ENCODE measurements at regions not wholly inside any gene's neighbourhood (a gene's known extent, or its start where the extent isn't known, plus 50 kb on each side); places are given as distances from the start of the nearest gene placed in this dataset.
"Not testable (repeated sequence)": the region's sequence is repeated elsewhere in the genome, so short reads cannot be mapped to it uniquely, and the experiment has no call there.

- no peak for DNase-seq (ENCODE audit: insufficient read length, low spot score)
- FAIRE-seq, result no peak
- no peak for TF ChIP-seq POU2F2 (IDR thresholded peaks at IDR 0.05; ENCODE audit: low read depth, low read length)
- no peak for TF ChIP-seq TAF1 (IDR thresholded peaks at IDR 0.05; ENCODE audit: low read depth, low read length)
- TF ChIP-seq SPI1 (IDR thresholded peaks at IDR 0.05; ENCODE audit: low read depth, low read length), result no peak
- no peak for TF ChIP-seq POLR2AphosphoS5 (IDR thresholded peaks at IDR 0.05; ENCODE audit: low read depth, low read length)
- TF ChIP-seq PAX5 (IDR thresholded peaks at IDR 0.05; ENCODE audit: insufficient read depth, low read length, severe bottlenecking), result no peak
- TF ChIP-seq POLR2A (IDR thresholded peaks at IDR 0.05; ENCODE audit: low read depth, low read length), result no peak
Observed at GRCh38 chr10:60611291-60611747, 167.0 kb upstream of the CDK1 start.

- FAIRE-seq, result no peak
- TF ChIP-seq POU2F2 (IDR thresholded peaks at IDR 0.05; ENCODE audit: low read depth, low read length) (no peak), POLR2A (IDR thresholded peaks at IDR 0.05; ENCODE audit: low read depth, low read length) (no peak)
- no peak for DNase-seq (ENCODE audit: insufficient read length, low spot score)
Observed at GRCh38 chr10:60607372-60607771, 170.9 kb upstream of the CDK1 start.

GRCh38 chr10:60606343-60607080, 171.8 kb upstream of the CDK1 start:
- FAIRE-seq, result no peak
- TF ChIP-seq POU2F2 (IDR thresholded peaks at IDR 0.05; ENCODE audit: low read depth, low read length), result no peak
- TF ChIP-seq POLR2AphosphoS5 (IDR thresholded peaks at IDR 0.05; ENCODE audit: low read depth, low read length), result no peak
- no peak for TF ChIP-seq POLR2A (IDR thresholded peaks at IDR 0.05; ENCODE audit: low read depth, low read length)
- no peak for TF ChIP-seq PAX5 (IDR thresholded peaks at IDR 0.05; ENCODE audit: insufficient read depth, low read length, severe bottlenecking)
- TF ChIP-seq SPI1 (IDR thresholded peaks at IDR 0.05; ENCODE audit: low read depth, low read length), result no peak
- no peak for TF ChIP-seq TAF1 (IDR thresholded peaks at IDR 0.05; ENCODE audit: low read depth, low read length)
- DNase-seq (ENCODE audit: insufficient read length, low spot score), result no peak

DNA sequence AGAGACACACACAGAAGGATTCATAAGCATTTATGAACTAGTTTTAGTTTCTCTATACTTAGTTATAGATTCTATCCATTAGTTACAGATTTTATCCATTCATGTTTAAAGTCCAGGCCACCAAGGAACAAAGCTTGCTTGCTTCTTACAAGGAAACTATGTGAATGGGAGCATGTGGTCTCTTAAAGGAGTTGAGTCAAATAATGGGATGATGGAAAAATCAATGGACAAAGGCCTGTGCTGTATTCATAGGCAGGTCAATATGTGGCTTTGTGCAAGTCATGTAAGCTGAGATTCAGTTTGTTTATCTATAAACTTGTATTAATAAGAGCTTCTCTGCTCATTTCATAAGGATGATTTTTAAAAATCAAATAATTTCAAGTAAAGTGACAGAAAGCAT, 172.8 kb upstream of the CDK1 start:
- no peak for TF ChIP-seq PAX5 (IDR thresholded peaks at IDR 0.05; ENCODE audit: insufficient read depth, low read length, severe bottlenecking)
- no peak for TF ChIP-seq SPI1 (IDR thresholded peaks at IDR 0.05; ENCODE audit: low read depth, low read length)
- no peak for TF ChIP-seq TAF1 (IDR thresholded peaks at IDR 0.05; ENCODE audit: low read depth, low read length)
- TF ChIP-seq POLR2A (IDR thresholded peaks at IDR 0.05; ENCODE audit: low read depth, low read length), result no peak
- TF ChIP-seq POU2F2 (IDR thresholded peaks at IDR 0.05; ENCODE audit: low read depth, low read length), result no peak
- no peak for TF ChIP-seq POLR2AphosphoS5 (IDR thresholded peaks at IDR 0.05; ENCODE audit: low read depth, low read length)
- DNase-seq (ENCODE audit: insufficient read length, low spot score) (no peak), FAIRE-seq (no peak)

DNA sequence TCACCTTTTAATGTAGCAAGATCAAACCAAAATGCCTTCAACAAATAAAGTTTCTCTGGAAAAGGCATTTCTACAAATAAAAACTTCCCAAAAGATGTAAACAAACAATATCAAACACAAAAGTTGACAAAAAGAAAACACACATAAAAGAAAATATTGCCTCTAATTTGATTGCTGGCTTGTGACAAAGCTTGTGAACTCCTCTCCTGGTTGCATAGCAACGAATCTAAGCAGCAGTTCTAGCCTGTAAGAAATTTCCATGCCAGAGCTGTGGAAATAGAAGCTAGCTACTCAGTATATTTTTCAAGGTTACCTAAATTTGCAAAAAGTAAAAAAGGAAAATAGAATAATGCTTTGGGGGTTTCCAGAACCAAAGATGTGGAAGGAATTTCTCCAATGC, 173.9 kb upstream of the CDK1 start:
- DNase-seq (ENCODE audit: insufficient read length, low spot score) (no peak), FAIRE-seq (no peak)
- TF ChIP-seq POLR2AphosphoS5 (IDR thresholded peaks at IDR 0.05; ENCODE audit: low read depth, low read length) (no peak), POLR2A (IDR thresholded peaks at IDR 0.05; ENCODE audit: low read depth, low read length) (no peak), TAF1 (IDR thresholded peaks at IDR 0.05; ENCODE audit: low read depth, low read length) (no peak), POU2F2 (IDR thresholded peaks at IDR 0.05; ENCODE audit: low read depth, low read length) (no peak), SPI1 (IDR thresholded peaks at IDR 0.05; ENCODE audit: low read depth, low read length) (no peak), PAX5 (IDR thresholded peaks at IDR 0.05; ENCODE audit: insufficient read depth, low read length, severe bottlenecking) (no peak)

GRCh38 chr10:60597513-60597912, 180.8 kb upstream of the CDK1 start:
- no peak for FAIRE-seq
- TF ChIP-seq TAF1 (IDR thresholded peaks at IDR 0.05; ENCODE audit: low read depth, low read length), result no peak
- no peak for TF ChIP-seq POLR2A (IDR thresholded peaks at IDR 0.05; ENCODE audit: low read depth, low read length)
- no peak for TF ChIP-seq POLR2AphosphoS5 (IDR thresholded peaks at IDR 0.05; ENCODE audit: low read depth, low read length)
- TF ChIP-seq SPI1 (IDR thresholded peaks at IDR 0.05; ENCODE audit: low read depth, low read length), result no peak
- no peak for TF ChIP-seq PAX5 (IDR thresholded peaks at IDR 0.05; ENCODE audit: insufficient read depth, low read length, severe bottlenecking)
- TF ChIP-seq POU2F2 (IDR thresholded peaks at IDR 0.05; ENCODE audit: low read depth, low read length), result no peak

GRCh38 chr10:60595852-60596251, 182.4 kb upstream of the CDK1 start:
- TF ChIP-seq TAF1 (IDR thresholded peaks at IDR 0.05; ENCODE audit: low read depth, low read length), result no peak
- DNase-seq (ENCODE audit: insufficient read length, low spot score) (no peak), FAIRE-seq (no peak)

More at GRCh38 chr10:60597513-60597912, 180.8 kb upstream of the CDK1 start:
- no peak for DNase-seq (ENCODE audit: insufficient read length, low spot score)

GRCh38 chr10:60594476-60595051, 183.7 kb upstream of the CDK1 start:
- TF ChIP-seq PAX5 (IDR thresholded peaks at IDR 0.05; ENCODE audit: insufficient read depth, low read length, severe bottlenecking) (no peak), TAF1 (IDR thresholded peaks at IDR 0.05; ENCODE audit: low read depth, low read length) (no peak), POLR2AphosphoS5 (IDR thresholded peaks at IDR 0.05; ENCODE audit: low read depth, low read length) (no peak), SPI1 (IDR thresholded peaks at IDR 0.05; ENCODE audit: low read depth, low read length) (no peak), POU2F2 (IDR thresholded peaks at IDR 0.05; ENCODE audit: low read depth, low read length) (no peak), POLR2A (IDR thresholded peaks at IDR 0.05; ENCODE audit: low read depth, low read length) (no peak)
- DNase-seq (ENCODE audit: insufficient read length, low spot score), result no peak
- FAIRE-seq, result no peak

DNA sequence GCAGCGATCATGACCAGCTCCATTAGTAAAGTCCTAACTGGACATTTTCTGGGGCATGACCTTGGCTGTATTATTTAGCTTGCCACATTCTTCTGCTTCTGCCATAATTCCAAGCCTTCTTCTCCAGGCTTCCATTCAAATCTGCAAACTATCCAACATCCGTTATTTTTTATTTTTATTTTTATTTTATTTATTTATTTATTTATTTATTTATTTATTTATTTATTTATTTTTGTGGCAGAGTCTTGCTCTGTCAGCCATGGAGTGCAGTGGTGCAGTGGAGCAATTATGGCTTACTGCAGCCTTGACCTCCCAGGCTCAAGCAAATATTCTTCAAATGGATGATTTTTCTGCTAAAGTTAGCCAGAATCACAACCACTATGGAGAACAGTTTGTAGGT, 187.2 kb upstream of the CDK1 start:
- no peak for FAIRE-seq
- TF ChIP-seq POLR2AphosphoS5 (IDR thresholded peaks at IDR 0.05; ENCODE audit: low read depth, low read length) (no peak), TAF1 (IDR thresholded peaks at IDR 0.05; ENCODE audit: low read depth, low read length) (no peak), POLR2A (IDR thresholded peaks at IDR 0.05; ENCODE audit: low read depth, low read length) (no peak), SPI1 (IDR thresholded peaks at IDR 0.05; ENCODE audit: low read depth, low read length) (no peak), PAX5 (IDR thresholded peaks at IDR 0.05; ENCODE audit: insufficient read depth, low read length, severe bottlenecking) (no peak), POU2F2 (IDR thresholded peaks at IDR 0.05; ENCODE audit: low read depth, low read length) (no peak)
- no peak for DNase-seq (ENCODE audit: insufficient read length, low spot score)

- TF ChIP-seq POLR2A (IDR thresholded peaks at IDR 0.05; ENCODE audit: low read depth, low read length), result no peak
- FAIRE-seq (no peak), DNase-seq (ENCODE audit: insufficient read length, low spot score) (no peak)
Observed at GRCh38 chr10:60589376-60589775, 188.9 kb upstream of the CDK1 start.

DNA sequence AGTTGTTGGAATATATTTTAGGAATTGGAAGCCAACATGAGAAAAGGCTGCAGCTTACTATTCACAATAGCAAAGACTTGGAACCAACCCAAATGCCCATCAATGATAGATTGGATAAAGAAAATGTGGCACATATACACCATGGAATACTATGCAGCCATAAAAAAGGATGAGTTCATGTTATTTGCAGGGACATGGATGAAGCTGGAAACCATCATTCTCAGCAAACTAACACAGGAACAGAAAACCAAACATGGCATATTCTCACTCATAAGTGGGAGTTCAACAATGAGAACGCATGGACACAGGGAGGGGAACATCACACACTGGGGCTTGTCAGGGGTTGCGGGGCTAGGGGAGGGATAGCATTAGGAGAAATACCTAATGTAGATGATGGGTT, 192.1 kb upstream of the ANK3 start:
- not testable (repeated sequence) for FAIRE-seq; DNase-seq (ENCODE audit: insufficient read length, low spot score)

All from GM12891 (cell line).